ENCODE measurements at regions not wholly inside any gene's neighbourhood (a gene's known extent, or its start where the extent isn't known, plus 50 kb on each side); places are given as distances from the start of the nearest gene placed in this dataset.

DNA sequence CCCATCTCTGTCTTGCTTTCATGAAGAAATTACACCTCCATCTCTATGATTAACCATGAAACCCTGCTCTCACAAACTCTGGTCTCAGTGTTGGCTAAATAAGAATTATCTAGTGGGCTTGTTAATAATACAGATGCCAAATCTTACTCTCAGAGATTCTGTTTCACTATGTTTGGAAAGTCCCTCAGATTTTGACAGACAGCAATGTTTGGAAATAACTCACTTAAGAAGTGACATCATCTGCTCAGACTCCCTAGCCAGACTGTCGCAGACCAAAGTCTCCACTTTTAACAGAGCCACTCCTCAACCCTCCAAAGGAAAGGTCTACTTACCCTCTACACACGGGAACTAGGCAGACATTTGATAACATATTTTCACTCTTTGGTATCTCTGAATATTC is 328.5 kb upstream of the FGF16 start:
- TF ChIP-seq EP300 (IDR thresholded peaks at IDR 0.05; ENCODE audit: borderline replicate concordance) (no peak), CEBPB (IDR thresholded peaks at IDR 0.05) (no peak), REST (IDR thresholded peaks at IDR 0.05; ENCODE audit: low read depth) (no peak), FOXM1 (IDR thresholded peaks at IDR 0.05; ENCODE audit: borderline replicate concordance, low read depth) (no peak), EGR1 (IDR thresholded peaks at IDR 0.05) (no peak), MAX (IDR thresholded peaks at IDR 0.05) (no peak), ZBTB7A (IDR thresholded peaks at IDR 0.05; ENCODE audit: low read depth) (no peak), NFIC (IDR thresholded peaks at IDR 0.05) (no peak), USF1 (IDR thresholded peaks at IDR 0.05) (no peak), TEAD4 (IDR thresholded peaks at IDR 0.05) (no peak), RAD21 (IDR thresholded peaks at IDR 0.05; ENCODE audit: low read depth) (no peak)

DNA sequence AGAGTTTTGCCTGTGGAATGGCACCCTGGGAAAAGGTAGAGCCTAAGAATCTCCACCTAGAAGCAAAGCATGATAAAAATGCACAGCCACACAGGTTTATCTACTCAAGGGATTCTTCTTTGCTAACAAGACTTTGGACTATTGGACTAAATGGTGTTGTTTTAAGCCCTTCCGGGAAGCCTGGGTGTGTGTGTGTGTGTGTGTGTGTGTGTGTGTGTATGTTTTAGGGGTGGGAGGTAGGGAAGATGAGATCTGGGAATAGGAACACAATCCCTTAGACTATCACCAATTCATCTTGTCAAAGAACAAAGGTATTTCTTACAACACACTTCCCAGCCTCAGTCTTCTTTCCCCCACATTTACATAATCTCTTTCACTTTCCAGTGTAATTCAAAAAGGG is 327.5 kb upstream of the FGF16 start:
- TF ChIP-seq REST (IDR thresholded peaks at IDR 0.05; ENCODE audit: low read depth) = no peak
- TF ChIP-seq YY1 (IDR thresholded peaks at IDR 0.05; ENCODE audit: low read depth) = no peak
- no peak for TF ChIP-seq ZBTB7A (IDR thresholded peaks at IDR 0.05; ENCODE audit: low read depth)
- TF ChIP-seq NFIC (IDR thresholded peaks at IDR 0.05) = no peak
- no peak for TF ChIP-seq CREB1 (IDR thresholded peaks at IDR 0.05; ENCODE audit: low read depth)
- TF ChIP-seq TAF1 (IDR thresholded peaks at IDR 0.05; ENCODE audit: low read depth) = no peak
- TF ChIP-seq EP300 (IDR thresholded peaks at IDR 0.05; ENCODE audit: borderline replicate concordance) = no peak
- TF ChIP-seq EGR1 (IDR thresholded peaks at IDR 0.05) = no peak
- TF ChIP-seq CEBPB (IDR thresholded peaks at IDR 0.05) = no peak
- no peak for TF ChIP-seq TCF12 (IDR thresholded peaks at IDR 0.05; ENCODE audit: low read depth)
- no peak for TF ChIP-seq RAD21 (IDR thresholded peaks at IDR 0.05; ENCODE audit: low read depth)

GRCh38 chrX:77143907-77144306 is 303.3 kb upstream of the FGF16 start:
- no peak for TF ChIP-seq MAX (IDR thresholded peaks at IDR 0.05)
- no peak for TF ChIP-seq NFIC (IDR thresholded peaks at IDR 0.05)
- TF ChIP-seq TEAD4 (IDR thresholded peaks at IDR 0.05) = no peak
- TF ChIP-seq CEBPB (IDR thresholded peaks at IDR 0.05) = no peak
- TF ChIP-seq REST (IDR thresholded peaks at IDR 0.05; ENCODE audit: low read depth) = no peak
- no peak for TF ChIP-seq YY1 (IDR thresholded peaks at IDR 0.05; ENCODE audit: low read depth)
- no peak for TF ChIP-seq USF1 (IDR thresholded peaks at IDR 0.05)
- TF ChIP-seq TCF12 (IDR thresholded peaks at IDR 0.05; ENCODE audit: low read depth) = no peak
- no peak for TF ChIP-seq ZBTB7A (IDR thresholded peaks at IDR 0.05; ENCODE audit: low read depth)
- no peak for TF ChIP-seq CREB1 (IDR thresholded peaks at IDR 0.05; ENCODE audit: low read depth)
- no peak for TF ChIP-seq EP300 (IDR thresholded peaks at IDR 0.05; ENCODE audit: borderline replicate concordance)
- no peak for TF ChIP-seq FOXM1 (IDR thresholded peaks at IDR 0.05; ENCODE audit: borderline replicate concordance, low read depth)
- no peak for TF ChIP-seq RAD21 (IDR thresholded peaks at IDR 0.05; ENCODE audit: low read depth)
- no peak for TF ChIP-seq EGR1 (IDR thresholded peaks at IDR 0.05)
- no peak for TF ChIP-seq TAF1 (IDR thresholded peaks at IDR 0.05; ENCODE audit: low read depth)

GRCh38 chrX:77160301-77160700 is 286.9 kb upstream of the FGF16 start:
- TF ChIP-seq YY1 (IDR thresholded peaks at IDR 0.05; ENCODE audit: low read depth) = no peak
- no peak for TF ChIP-seq ZBTB7A (IDR thresholded peaks at IDR 0.05; ENCODE audit: low read depth)
- TF ChIP-seq CEBPB (IDR thresholded peaks at IDR 0.05) = no peak
- TF ChIP-seq TCF12 (IDR thresholded peaks at IDR 0.05; ENCODE audit: low read depth) = no peak

- TF ChIP-seq REST (IDR thresholded peaks at IDR 0.05; ENCODE audit: low read depth) (no peak), MAX (IDR thresholded peaks at IDR 0.05) (no peak), TEAD4 (IDR thresholded peaks at IDR 0.05) (no peak), EGR1 (IDR thresholded peaks at IDR 0.05) (no peak), CREB1 (IDR thresholded peaks at IDR 0.05; ENCODE audit: low read depth) (no peak), EP300 (IDR thresholded peaks at IDR 0.05; ENCODE audit: borderline replicate concordance) (no peak), YY1 (IDR thresholded peaks at IDR 0.05; ENCODE audit: low read depth) (no peak), ZBTB7A (IDR thresholded peaks at IDR 0.05; ENCODE audit: low read depth) (no peak), NFIC (IDR thresholded peaks at IDR 0.05) (no peak), USF1 (IDR thresholded peaks at IDR 0.05) (no peak), FOXM1 (IDR thresholded peaks at IDR 0.05; ENCODE audit: borderline replicate concordance, low read depth) (no peak), TCF12 (IDR thresholded peaks at IDR 0.05; ENCODE audit: low read depth) (no peak), RAD21 (IDR thresholded peaks at IDR 0.05; ENCODE audit: low read depth) (no peak), CEBPB (IDR thresholded peaks at IDR 0.05) (no peak), TAF1 (IDR thresholded peaks at IDR 0.05; ENCODE audit: low read depth) (no peak)
These were observed 284.4 kb upstream of the FGF16 start for GRCh38 chrX:77162777-77163176.
